NT2/D1 (cell line): ENCODE measurements at regions not wholly inside any gene's neighbourhood (a gene's known extent, or its start where the extent isn't known, plus 50 kb on each side); places are given as distances from the start of the nearest gene placed in this dataset.

Source experiments
- SUZ12 ChIP-seq: IDR thresholded peaks from 2 replicates; pipeline ENCODE4 v1.6.1; 2011; ENCODE audit not compliant: insufficient read length, insufficient read depth; ENCODE audit errors: extremely low read depth
- YY1 ChIP-seq: IDR thresholded peaks from 2 replicates; pipeline ENCODE4 v1.6.1; 2011; ENCODE audit not compliant: insufficient read length, insufficient read depth
- ZNF274 ChIP-seq: IDR thresholded peaks from 2 replicates; pipeline ENCODE4 v1.6.1; 2011; ENCODE audit warnings: mild to moderate bottlenecking, low read depth, low read length

- no peak for TF ChIP-seq YY1
- no peak for TF ChIP-seq ZNF274
- no peak for TF ChIP-seq SUZ12
These were observed 246.6 kb downstream of the PARM1 start for GRCh38 chr4:75179510-75179909.
